Type B pancreatic cell (in vitro differentiated cells): ENCODE measurements at regions not wholly inside any gene's neighbourhood (a gene's known extent, or its start where the extent isn't known, plus 50 kb on each side); places are given as distances from the start of the nearest gene placed in this dataset.

Source experiments
- DNase-seq: peaks from one replicate; pipeline ENCODE4 v3.0.0; 2021; ENCODE audit warnings: mixed read lengths; ENCODE audit not compliant: unreplicated experiment; ENCODE audit errors: extremely low spot score
- H3K27ac Mint-ChIP-seq: 2 replicates; pipeline ENCODE4 v1.8.0; 2021; ENCODE audit warnings: mild to moderate bottlenecking, mixed read lengths
- H3K27me3 Mint-ChIP-seq: 2 replicates; pipeline ENCODE4 v1.8.0; 2021; ENCODE audit warnings: mixed read lengths
- H3K36me3 Mint-ChIP-seq: 2 replicates; pipeline ENCODE4 v1.8.0; 2021; ENCODE audit warnings: mixed read lengths
- H3K4me1 Mint-ChIP-seq: one replicate; pipeline ENCODE4 v1.8.0; 2021; ENCODE audit warnings: mixed read lengths; ENCODE audit not compliant: unreplicated experiment
- H3K4me3 Mint-ChIP-seq: 2 replicates; pipeline ENCODE4 v1.8.0; 2021; ENCODE audit warnings: mild to moderate bottlenecking, mixed read lengths
- H3K9me3 Mint-ChIP-seq: 2 replicates; pipeline ENCODE4 v1.8.0; 2021; ENCODE audit warnings: mixed read lengths
- CTCF ChIP-seq: fragments of 200-600 bp; sonication (generic); conservative IDR thresholded peaks from 2 replicates; pipeline ENCODE4 v1.5.0; 2021; ENCODE audit warnings: antibody characterized with exemption, mild to moderate bottlenecking

GRCh38 chr12:125619723-125620122 is 554.5 kb downstream of the AACS start:
- DNase-seq: no peak
- no peak for TF ChIP-seq CTCF
- no peaks in the 10 kb centered on the region for H3K27me3 Mint-ChIP-seq
- H3K36me3 Mint-ChIP-seq: no peaks in the 10 kb centered on the region
- H3K9me3 Mint-ChIP-seq: no peaks in the 10 kb centered on the region
- H3K4me1 Mint-ChIP-seq: no peaks in the 10 kb centered on the region
- H3K27ac Mint-ChIP-seq: no peak overlapping the region
- no peak overlapping the region for H3K4me3 Mint-ChIP-seq

- no peak for TF ChIP-seq CTCF
- peaks cover 11% of the 10 kb centered on the region for H3K27me3 Mint-ChIP-seq
- H3K36me3 Mint-ChIP-seq: no peaks in the 10 kb centered on the region
- no peak overlapping the region for H3K27ac Mint-ChIP-seq
- H3K4me3 Mint-ChIP-seq: no peak overlapping the region
- no peaks in the 10 kb centered on the region for H3K4me1 Mint-ChIP-seq
- DNase-seq: no peak
- no peaks in the 10 kb centered on the region for H3K9me3 Mint-ChIP-seq
Observed at GRCh38 chr12:125633686-125634085, 568.5 kb downstream of the AACS start.

- Mint-ChIP-seq H3K4me1 (no peaks in the 10 kb centered on the region), H3K9me3 (no peaks in the 10 kb centered on the region), H3K36me3 (no peaks in the 10 kb centered on the region), H3K27ac (no peak overlapping the region), H3K27me3 (peaks cover 11% of the 10 kb centered on the region), H3K4me3 (no peak overlapping the region)
- no peak for TF ChIP-seq CTCF
- DNase-seq: no peak
Observed at GRCh38 chr12:125634813-125635212, 569.6 kb downstream of the AACS start.

- Mint-ChIP-seq H3K27ac (no peak overlapping the region), H3K9me3 (no peaks in the 10 kb centered on the region), H3K36me3 (no peaks in the 10 kb centered on the region), H3K4me1 (no peaks in the 10 kb centered on the region), H3K27me3 (peaks cover 18% of the 10 kb centered on the region), H3K4me3 (no peak overlapping the region)
- TF ChIP-seq CTCF: no peak
- no peak for DNase-seq
Observed at GRCh38 chr12:125639826-125640225, 574.6 kb downstream of the AACS start.

- H3K27ac Mint-ChIP-seq: no peak overlapping the region
Observed at GRCh38 chr12:125643055-125643454, 577.8 kb downstream of the AACS start.

More at GRCh38 chr12:125643055-125643454, 577.8 kb downstream of the AACS start:
- no peak for TF ChIP-seq CTCF
- DNase-seq: no peak
- Mint-ChIP-seq H3K27me3 (peaks cover 23% of the 10 kb centered on the region), H3K4me1 (no peaks in the 10 kb centered on the region), H3K4me3 (no peak overlapping the region), H3K9me3 (no peaks in the 10 kb centered on the region), H3K36me3 (no peaks in the 10 kb centered on the region)
